HepG2 (cell line): ENCODE measurements at regions not wholly inside any gene's neighbourhood (a gene's known extent, or its start where the extent isn't known, plus 50 kb on each side); places are given as distances from the start of the nearest gene placed in this dataset.

Source experiments
- CBFB ChIP-seq: sonication (generic); formaldehyde crosslinking; IDR thresholded peaks from 2 replicates; pipeline ENCODE4 v1.4.0; 2020; ENCODE audit warnings: missing genetic modification reagents
- CREM ChIP-seq, 2 experiments: sonication (generic) in 1 of 2; formaldehyde crosslinking in 1 of 2; IDR thresholded peaks; 2 replicates each; pipeline versions ENCODE4 v1.4.0 to v1.6.1; 2016 to 2020; ENCODE audit warnings: antibody characterized with exemption in 1 of 2, mild to moderate bottlenecking in 1 of 2, missing genetic modification reagents in 1 of 2
- JUNB ChIP-seq: sonication (generic); formaldehyde crosslinking; IDR thresholded peaks from 2 replicates; pipeline ENCODE4 v1.8.0; 2022; ENCODE audit warnings: missing genetic modification reagents, mild to moderate bottlenecking, borderline replicate concordance
- RAD21 ChIP-seq: fragments of 450-650 bp; formaldehyde crosslinking; IDR thresholded peaks from 2 replicates; pipeline ENCODE4 v1.5.0; 2020; ENCODE audit warnings: mild to moderate bottlenecking
- RARA ChIP-seq: IDR thresholded peaks from 2 replicates; pipeline ENCODE4 v1.6.1; 2016; ENCODE audit warnings: missing genetic modification reagents, missing compliant biosample characterization
- XRCC5 ChIP-seq: fragments of 200-400 bp; formaldehyde crosslinking; optimal IDR thresholded peaks from 2 replicates; pipeline ENCODE3; 2017; ENCODE audit warnings: mild to moderate bottlenecking, low read length
- ZNF17 ChIP-seq: sonication (generic); formaldehyde crosslinking; IDR thresholded peaks from 2 replicates; pipeline ENCODE4 v1.5.0; 2020; ENCODE audit warnings: mild to moderate bottlenecking, missing genetic modification reagents
- ZNF724P ChIP-seq: sonication (generic); formaldehyde crosslinking; IDR thresholded peaks from 2 replicates; pipeline ENCODE4 v1.8.0; 2022; ENCODE audit warnings: missing genetic modification reagents, borderline replicate concordance
- TF ChIP-seq, protein P1 (sequence below): sonication (generic); formaldehyde crosslinking; IDR thresholded peaks from 2 replicates; pipeline ENCODE4 v1.4.0; 2020; ENCODE audit warnings: missing genetic modification reagents
- TF ChIP-seq, protein P2 (sequence below): sonication (generic); formaldehyde crosslinking; IDR thresholded peaks from 2 replicates; pipeline ENCODE4 v1.4.0; 2020; ENCODE audit warnings: mild to moderate bottlenecking, missing genetic modification reagents, borderline replicate concordance
- TF ChIP-seq, protein P3 (sequence below): sonication (generic); formaldehyde crosslinking; IDR thresholded peaks from 2 replicates; pipeline ENCODE4 v1.4.0; 2020; ENCODE audit warnings: missing genetic modification reagents, borderline replicate concordance

DNA sequence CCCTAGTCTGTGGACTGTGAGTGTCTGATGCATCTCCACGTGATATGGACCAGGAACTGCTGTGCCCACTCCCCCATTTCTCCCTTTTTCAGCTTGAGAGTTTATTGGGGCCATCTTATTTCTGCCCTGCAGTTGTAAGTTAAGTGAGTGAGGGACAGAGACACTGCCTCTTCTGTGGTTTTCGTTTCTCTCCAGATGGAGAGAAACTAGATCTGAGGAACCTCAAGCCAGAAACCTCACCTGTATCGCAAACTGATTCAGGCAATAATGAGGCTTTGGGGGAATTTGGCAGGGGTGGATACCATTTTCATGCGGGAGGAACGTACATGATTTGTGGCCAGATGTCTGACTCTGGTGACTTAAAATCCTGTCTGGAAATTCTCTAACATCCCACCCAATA lies 641.7 kb downstream of the TNS3 start:
- TF ChIP-seq ZNF17 (CRISPR knock-in tag) (no peak), CBFB (no peak), RAD21 (CRISPR knock-in tag) (no peak), CREM (IDR thresholded peaks at IDR 0.05) (no peak), CREM (CRISPR knock-in tag; IDR thresholded peaks at IDR 0.05) (no peak), JUNB (CRISPR knock-in tag) (no peak), ZNF724P (no peak), RARA (CRISPR knock-in tag) (no peak), XRCC5 (no peak)
- TF ChIP-seq, protein P1, sequence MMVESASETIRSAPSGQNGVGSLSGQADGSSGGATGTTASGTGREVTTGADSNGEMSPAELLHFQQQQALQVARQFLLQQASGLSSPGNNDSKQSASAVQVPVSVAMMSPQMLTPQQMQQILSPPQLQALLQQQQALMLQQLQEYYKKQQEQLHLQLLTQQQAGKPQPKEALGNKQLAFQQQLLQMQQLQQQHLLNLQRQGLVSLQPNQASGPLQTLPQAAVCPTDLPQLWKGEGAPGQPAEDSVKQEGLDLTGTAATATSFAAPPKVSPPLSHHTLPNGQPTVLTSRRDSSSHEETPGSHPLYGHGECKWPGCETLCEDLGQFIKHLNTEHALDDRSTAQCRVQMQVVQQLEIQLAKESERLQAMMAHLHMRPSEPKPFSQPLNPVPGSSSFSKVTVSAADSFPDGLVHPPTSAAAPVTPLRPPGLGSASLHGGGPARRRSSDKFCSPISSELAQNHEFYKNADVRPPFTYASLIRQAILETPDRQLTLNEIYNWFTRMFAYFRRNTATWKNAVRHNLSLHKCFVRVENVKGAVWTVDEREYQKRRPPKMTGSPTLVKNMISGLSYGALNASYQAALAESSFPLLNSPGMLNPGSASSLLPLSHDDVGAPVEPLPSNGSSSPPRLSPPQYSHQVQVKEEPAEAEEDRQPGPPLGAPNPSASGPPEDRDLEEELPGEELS (CRISPR knock-in tag) = no peak
- TF ChIP-seq, protein P2, sequence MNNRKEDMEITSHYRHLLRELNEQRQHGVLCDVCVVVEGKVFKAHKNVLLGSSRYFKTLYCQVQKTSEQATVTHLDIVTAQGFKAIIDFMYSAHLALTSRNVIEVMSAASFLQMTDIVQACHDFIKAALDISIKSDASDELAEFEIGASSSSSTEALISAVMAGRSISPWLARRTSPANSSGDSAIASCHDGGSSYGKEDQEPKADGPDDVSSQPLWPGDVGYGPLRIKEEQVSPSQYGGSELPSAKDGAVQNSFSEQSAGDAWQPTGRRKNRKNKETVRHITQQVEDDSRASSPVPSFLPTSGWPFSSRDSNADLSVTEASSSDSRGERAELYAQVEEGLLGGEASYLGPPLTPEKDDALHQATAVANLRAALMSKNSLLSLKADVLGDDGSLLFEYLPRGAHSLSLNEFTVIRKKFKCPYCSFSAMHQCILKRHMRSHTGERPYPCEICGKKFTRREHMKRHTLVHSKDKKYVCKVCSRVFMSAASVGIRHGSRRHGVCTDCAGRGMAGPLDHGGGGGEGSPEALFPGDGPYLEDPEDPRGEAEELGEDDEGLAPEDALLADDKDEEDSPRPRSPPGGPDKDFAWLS (CRISPR knock-in tag) = no peak
- TF ChIP-seq, protein P3, sequence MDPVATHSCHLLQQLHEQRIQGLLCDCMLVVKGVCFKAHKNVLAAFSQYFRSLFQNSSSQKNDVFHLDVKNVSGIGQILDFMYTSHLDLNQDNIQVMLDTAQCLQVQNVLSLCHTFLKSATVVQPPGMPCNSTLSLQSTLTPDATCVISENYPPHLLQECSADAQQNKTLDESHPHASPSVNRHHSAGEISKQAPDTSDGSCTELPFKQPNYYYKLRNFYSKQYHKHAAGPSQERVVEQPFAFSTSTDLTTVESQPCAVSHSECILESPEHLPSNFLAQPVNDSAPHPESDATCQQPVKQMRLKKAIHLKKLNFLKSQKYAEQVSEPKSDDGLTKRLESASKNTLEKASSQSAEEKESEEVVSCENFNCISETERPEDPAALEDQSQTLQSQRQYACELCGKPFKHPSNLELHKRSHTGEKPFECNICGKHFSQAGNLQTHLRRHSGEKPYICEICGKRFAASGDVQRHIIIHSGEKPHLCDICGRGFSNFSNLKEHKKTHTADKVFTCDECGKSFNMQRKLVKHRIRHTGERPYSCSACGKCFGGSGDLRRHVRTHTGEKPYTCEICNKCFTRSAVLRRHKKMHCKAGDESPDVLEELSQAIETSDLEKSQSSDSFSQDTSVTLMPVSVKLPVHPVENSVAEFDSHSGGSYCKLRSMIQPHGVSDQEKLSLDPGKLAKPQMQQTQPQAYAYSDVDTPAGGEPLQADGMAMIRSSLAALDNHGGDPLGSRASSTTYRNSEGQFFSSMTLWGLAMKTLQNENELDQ (CRISPR knock-in tag) = no peak
